ENCODE measurements at regions not wholly inside any gene's neighbourhood (a gene's known extent, or its start where the extent isn't known, plus 50 kb on each side); places are given as distances from the start of the nearest gene placed in this dataset.

DNA sequence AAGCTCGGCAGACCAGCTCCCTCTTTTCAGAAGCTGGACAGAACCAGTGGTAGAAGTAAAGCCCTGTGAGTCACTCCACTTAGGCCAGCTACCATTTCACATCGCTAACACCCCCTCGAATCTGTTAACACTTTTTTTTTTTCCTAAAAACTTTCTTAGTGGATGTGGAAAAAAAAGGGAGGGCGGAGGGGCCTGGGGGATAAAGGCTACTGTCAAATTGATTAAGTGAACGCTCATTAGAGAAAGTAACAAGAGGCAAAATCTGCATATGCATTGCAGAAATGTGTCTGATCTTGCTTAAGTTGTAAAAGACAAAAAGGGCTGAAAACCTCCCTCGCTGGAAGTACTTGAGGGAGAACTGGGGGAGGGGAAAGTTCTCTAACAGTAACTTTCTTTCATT lies 86.6 kb upstream of the OTX2 start:
- Histone ChIP-seq H3K4me1 (ENCODE audit: control insufficient read depth, insufficient read depth, low read length) (no peaks in the 10 kb centered on the region), H3K9me3 (ENCODE audit: control insufficient read depth, insufficient read depth, low read depth, low read length) (no peaks in the 10 kb centered on the region), H3K27ac (ENCODE audit: low read length) (no peak overlapping the region), H3K27me3 (ENCODE audit: control insufficient read depth, insufficient read depth, low read length) (peaks cover 3% of the 10 kb centered on the region; the same call in 1 of the 2 replicates), H3K36me3 (ENCODE audit: control insufficient read depth, insufficient read depth, low read length) (no peaks in the 10 kb centered on the region), H3K4me3 (ENCODE audit: low read depth in 2 of 2, low read length in 2 of 2) (no peak overlapping the region)
- ATAC-seq = no peak
- in situ Hi-C loops (cut with HindIII; ENCODE audit: low pct_unique_long_range_greater_than_20kb, low sequenced_read_pairs) (no loop called here), intact Hi-C loops (cut with micrococcal nuclease; ENCODE audit: unreplicated experiment) (no loop called here)
- no TSS peak for BruUV-seq (replicated peaks)
- DNase-seq (ENCODE audit: low read depth, low spot score) = no peak
- CTCF ChIA-PET = no interaction called here
- TF ChIP-seq, protein P1, sequence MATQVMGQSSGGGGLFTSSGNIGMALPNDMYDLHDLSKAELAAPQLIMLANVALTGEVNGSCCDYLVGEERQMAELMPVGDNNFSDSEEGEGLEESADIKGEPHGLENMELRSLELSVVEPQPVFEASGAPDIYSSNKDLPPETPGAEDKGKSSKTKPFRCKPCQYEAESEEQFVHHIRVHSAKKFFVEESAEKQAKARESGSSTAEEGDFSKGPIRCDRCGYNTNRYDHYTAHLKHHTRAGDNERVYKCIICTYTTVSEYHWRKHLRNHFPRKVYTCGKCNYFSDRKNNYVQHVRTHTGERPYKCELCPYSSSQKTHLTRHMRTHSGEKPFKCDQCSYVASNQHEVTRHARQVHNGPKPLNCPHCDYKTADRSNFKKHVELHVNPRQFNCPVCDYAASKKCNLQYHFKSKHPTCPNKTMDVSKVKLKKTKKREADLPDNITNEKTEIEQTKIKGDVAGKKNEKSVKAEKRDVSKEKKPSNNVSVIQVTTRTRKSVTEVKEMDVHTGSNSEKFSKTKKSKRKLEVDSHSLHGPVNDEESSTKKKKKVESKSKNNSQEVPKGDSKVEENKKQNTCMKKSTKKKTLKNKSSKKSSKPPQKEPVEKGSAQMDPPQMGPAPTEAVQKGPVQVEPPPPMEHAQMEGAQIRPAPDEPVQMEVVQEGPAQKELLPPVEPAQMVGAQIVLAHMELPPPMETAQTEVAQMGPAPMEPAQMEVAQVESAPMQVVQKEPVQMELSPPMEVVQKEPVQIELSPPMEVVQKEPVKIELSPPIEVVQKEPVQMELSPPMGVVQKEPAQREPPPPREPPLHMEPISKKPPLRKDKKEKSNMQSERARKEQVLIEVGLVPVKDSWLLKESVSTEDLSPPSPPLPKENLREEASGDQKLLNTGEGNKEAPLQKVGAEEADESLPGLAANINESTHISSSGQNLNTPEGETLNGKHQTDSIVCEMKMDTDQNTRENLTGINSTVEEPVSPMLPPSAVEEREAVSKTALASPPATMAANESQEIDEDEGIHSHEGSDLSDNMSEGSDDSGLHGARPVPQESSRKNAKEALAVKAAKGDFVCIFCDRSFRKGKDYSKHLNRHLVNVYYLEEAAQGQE (IDR thresholded peaks at IDR 0.05; ENCODE audit: insufficient read depth in 1 of 2, low read depth in 2 of 2, low read length in 1 of 2) = no peak
- TF ChIP-seq POLR2AphosphoS5 (IDR thresholded peaks at IDR 0.05; ENCODE audit: low read depth, low read length) (no peak), SIN3A (IDR thresholded peaks at IDR 0.05; ENCODE audit: borderline replicate concordance, insufficient read depth, low read depth, low read length) (no peak), TCF7L2 (IDR thresholded peaks at IDR 0.05; ENCODE audit: low read depth, low read length) (no peak)
- TF ChIP-seq, protein P2, sequence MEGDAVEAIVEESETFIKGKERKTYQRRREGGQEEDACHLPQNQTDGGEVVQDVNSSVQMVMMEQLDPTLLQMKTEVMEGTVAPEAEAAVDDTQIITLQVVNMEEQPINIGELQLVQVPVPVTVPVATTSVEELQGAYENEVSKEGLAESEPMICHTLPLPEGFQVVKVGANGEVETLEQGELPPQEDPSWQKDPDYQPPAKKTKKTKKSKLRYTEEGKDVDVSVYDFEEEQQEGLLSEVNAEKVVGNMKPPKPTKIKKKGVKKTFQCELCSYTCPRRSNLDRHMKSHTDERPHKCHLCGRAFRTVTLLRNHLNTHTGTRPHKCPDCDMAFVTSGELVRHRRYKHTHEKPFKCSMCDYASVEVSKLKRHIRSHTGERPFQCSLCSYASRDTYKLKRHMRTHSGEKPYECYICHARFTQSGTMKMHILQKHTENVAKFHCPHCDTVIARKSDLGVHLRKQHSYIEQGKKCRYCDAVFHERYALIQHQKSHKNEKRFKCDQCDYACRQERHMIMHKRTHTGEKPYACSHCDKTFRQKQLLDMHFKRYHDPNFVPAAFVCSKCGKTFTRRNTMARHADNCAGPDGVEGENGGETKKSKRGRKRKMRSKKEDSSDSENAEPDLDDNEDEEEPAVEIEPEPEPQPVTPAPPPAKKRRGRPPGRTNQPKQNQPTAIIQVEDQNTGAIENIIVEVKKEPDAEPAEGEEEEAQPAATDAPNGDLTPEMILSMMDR (IDR thresholded peaks at IDR 0.05) = no peak
- POLR2A ChIA-PET = no interaction called here

GRCh38 chr14:56896231-56896630 lies 86.0 kb upstream of the OTX2 start:
- CTCF ChIA-PET = no interaction called here
- H3K9me3 ChIP-seq (ENCODE audit: control insufficient read depth, insufficient read depth, low read depth, low read length) = no peaks in the 10 kb centered on the region
- ATAC-seq (no peak), DNase-seq (ENCODE audit: low read depth, low spot score) (no peak)
- H3K4me1 ChIP-seq (ENCODE audit: control insufficient read depth, insufficient read depth, low read length) = no peaks in the 10 kb centered on the region
- no peak overlapping the region for H3K27ac ChIP-seq (ENCODE audit: low read length)
- no peak overlapping the region for H3K4me3 ChIP-seq (ENCODE audit: low read depth in 2 of 2, low read length in 2 of 2)
- no TSS peak for BruUV-seq (replicated peaks)
- TF ChIP-seq, protein P1 (IDR thresholded peaks at IDR 0.05; ENCODE audit: insufficient read depth in 1 of 2, low read depth in 2 of 2, low read length in 1 of 2) = no peak
- no peak for TF ChIP-seq SIN3A (IDR thresholded peaks at IDR 0.05; ENCODE audit: borderline replicate concordance, insufficient read depth, low read depth, low read length)
- TF ChIP-seq, protein P2 (IDR thresholded peaks at IDR 0.05) = no peak
- no peak for TF ChIP-seq POLR2AphosphoS5 (IDR thresholded peaks at IDR 0.05; ENCODE audit: low read depth, low read length)
- no peak for TF ChIP-seq TCF7L2 (IDR thresholded peaks at IDR 0.05; ENCODE audit: low read depth, low read length)
- peaks cover 4% of the 10 kb centered on the region; the same call in 1 of the 2 replicates for H3K27me3 ChIP-seq (ENCODE audit: control insufficient read depth, insufficient read depth, low read length)
- intact Hi-C loops (cut with micrococcal nuclease; ENCODE audit: unreplicated experiment) = no loop called here
- POLR2A ChIA-PET = no interaction called here
- H3K36me3 ChIP-seq (ENCODE audit: control insufficient read depth, insufficient read depth, low read length) = no peaks in the 10 kb centered on the region
- in situ Hi-C loops (cut with HindIII; ENCODE audit: low pct_unique_long_range_greater_than_20kb, low sequenced_read_pairs) = no loop called here
